A549 (cell line): ENCODE measurements at regions not wholly inside any gene's neighbourhood (a gene's known extent, or its start where the extent isn't known, plus 50 kb on each side); places are given as distances from the start of the nearest gene placed in this dataset.

Experiments
- ATAC-seq, 2 experiments: fragments of 200-7000 bp in 1 of 2; fragments of >200 bp in 1 of 2; cut with Nextera tagmentation in 1 of 2; cut with Tn5 transposase in 1 of 2; 3 replicates each; pipeline versions ENCODE4 v1.8.0 to v1.9.1; 2018 to 2020; ENCODE audit warnings: mild to moderate bottlenecking in 1 of 2, moderate library complexity in 1 of 2
- CTCF ChIA-PET: fragments of 300-600 bp; sonication (Branson Sonifier 250); formaldehyde crosslinking; extraction: SDS; loops from one replicate; lab custom pipeline; 2021; ENCODE audit warnings: antibody characterized with exemption, inconsistent platforms; lab: Yijun Ruan, JAX
- POLR2A ChIA-PET: fragments of 350-600 bp; formaldehyde crosslinking; extraction: SDS; loops from one replicate; lab custom pipeline; 2021; ENCODE audit warnings: antibody characterized with exemption, inconsistent platforms; lab: Yijun Ruan, JAX
- DNase-seq, 2 experiments: peaks; one replicate each; pipeline versions ENCODE4 v3.0.0 to v3.0.0-alpha.2; 2011 to 2016; ENCODE audit warnings: low read depth in 1 of 2, low spot score in 1 of 2
- FAIRE-seq: peaks from 2 replicates; lab custom pipeline; 2011; peaks lifted over from hg19 to GRCh38; lab: Jason Lieb, UNC
- H3K27ac ChIP-seq, 2 experiments: fragments of >200 bp; sonication (Bioruptor Twin); formaldehyde crosslinking; 3 replicates each; pipeline ENCODE4 v1.5.1; 2016 to 2017
- H3K4me1 ChIP-seq: fragments of >200 bp; sonication (Bioruptor Twin); formaldehyde crosslinking; 3 replicates; pipeline ENCODE4 v1.6.1; 2016
- H3K4me2 ChIP-seq: fragments of >200 bp; sonication (Bioruptor Twin); formaldehyde crosslinking; 3 replicates; pipeline ENCODE4 v1.6.1; 2016
- H3K4me3 ChIP-seq: fragments of >200 bp; sonication (Bioruptor Twin); formaldehyde crosslinking; 3 replicates; pipeline ENCODE4 v1.5.1; 2016
- H3K9me3 ChIP-seq: fragments of >200 bp; sonication (Bioruptor Twin); formaldehyde crosslinking; 3 replicates; pipeline ENCODE4 v1.6.1; 2016
- ATOH8 ChIP-seq: fragments of 250-450 bp; sonication (Bioruptor Pico); IDR thresholded peaks from 2 replicates; pipeline ENCODE4 v1.5.0; 2020; ENCODE audit warnings: low read depth, mild to moderate bottlenecking, moderate library complexity
- E2F6 ChIP-seq: IDR thresholded peaks from 2 replicates; pipeline ENCODE4 v1.6.1; 2012; ENCODE audit warnings: low read depth, borderline replicate concordance
- EHF ChIP-seq: fragments of 250-450 bp; sonication (Bioruptor Pico); IDR thresholded peaks from 2 replicates; pipeline ENCODE4 v1.5.0; 2020; ENCODE audit warnings: mild to moderate bottlenecking
- ESRRA ChIP-seq: fragments of 150-350 bp; IDR thresholded peaks from 2 replicates; pipeline ENCODE4 v1.6.1; 2014; ENCODE audit warnings: mild to moderate bottlenecking, low read length, borderline replicate concordance
- FOSB ChIP-seq: fragments of 250-450 bp; sonication (Bioruptor Pico); IDR thresholded peaks from 2 replicates; pipeline ENCODE4 v1.5.0; 2020; ENCODE audit warnings: mild to moderate bottlenecking, moderate library complexity
- FOSL2 ChIP-seq, 2 experiments: fragments of 450-650 bp in 1 of 2; fragments of >200 bp in 1 of 2; sonication (Bioruptor Twin) in 1 of 2; formaldehyde crosslinking; IDR thresholded peaks; 2 replicates each; pipeline versions ENCODE4 v1.5.0 to v1.6.1; 2016 to 2020; ENCODE audit warnings: mild to moderate bottlenecking in 1 of 2, moderate library complexity in 1 of 2
- GATA3 ChIP-seq: IDR thresholded peaks from 2 replicates; pipeline ENCODE4 v1.6.1; 2012; ENCODE audit warnings: borderline replicate concordance
- HEYL ChIP-seq: fragments of 250-450 bp; sonication (Bioruptor Pico); IDR thresholded peaks from 2 replicates; pipeline ENCODE4 v1.8.0; 2021; ENCODE audit warnings: mild to moderate bottlenecking, moderate library complexity
- JUN ChIP-seq, 2 experiments: fragments of >200 bp; sonication (Bioruptor Twin); formaldehyde crosslinking; IDR thresholded peaks; 2 replicates in 1 of 2; 3 replicates in 1 of 2; pipeline ENCODE4 v1.6.1; 2016 to 2017
- KDM1A ChIP-seq: fragments of 200-600 bp; sonication (generic); IDR thresholded peaks from 2 replicates; pipeline ENCODE4 v1.6.1; 2016; ENCODE audit warnings: low read depth, mild to moderate bottlenecking
- MYC ChIP-seq: IDR thresholded peaks from 2 replicates; pipeline ENCODE4 v1.6.1; 2012; ENCODE audit warnings: mild to moderate bottlenecking, inconsistent platforms, low read length, improper control_type of control experiment, borderline replicate concordance
- NFE2L2 ChIP-seq: fragments of 150-350 bp; conservative IDR thresholded peaks from 2 replicates; pipeline ENCODE4 v1.6.1; 2014; ENCODE audit warnings: low read length
- NPAS2 ChIP-seq: fragments of 250-450 bp; sonication (Bioruptor Pico); IDR thresholded peaks from 2 replicates; pipeline ENCODE4 v1.8.0; 2022; ENCODE audit warnings: mild to moderate bottlenecking, moderate library complexity, borderline replicate concordance
- PHF8 ChIP-seq: fragments of 200-600 bp; sonication (generic); IDR thresholded peaks from 2 replicates; pipeline ENCODE4 v1.6.1; 2016; ENCODE audit warnings: low read depth, mild to moderate bottlenecking, antibody characterized with exemption, moderate library complexity, borderline replicate concordance
- POLR2A ChIP-seq: IDR thresholded peaks from 2 replicates; pipeline ENCODE4 v1.6.1; 2012; ENCODE audit warnings: mild to moderate bottlenecking, low read length
- POLR2AphosphoS2 ChIP-seq: conservative IDR thresholded peaks from 2 replicates; pipeline ENCODE4 v1.6.1; 2012; ENCODE audit warnings: low read length, improper control_type of control experiment, inconsistent platforms
- RFX5 ChIP-seq: fragments of 450-650 bp; IDR thresholded peaks from 2 replicates; pipeline ENCODE4 v1.7.1; 2014; ENCODE audit warnings: antibody characterized with exemption, mild to moderate bottlenecking, moderate library complexity
- SREBF2 ChIP-seq: fragments of 450-650 bp; IDR thresholded peaks from 2 replicates; pipeline ENCODE4 v1.6.1; 2014; ENCODE audit warnings: mild to moderate bottlenecking, moderate library complexity
- ZC3H11A ChIP-seq: fragments of 450-650 bp; IDR thresholded peaks from 2 replicates; pipeline ENCODE4 v1.6.1; 2014; ENCODE audit warnings: antibody characterized with exemption, mild to moderate bottlenecking
- ZFP36 ChIP-seq: fragments of 450-650 bp; IDR thresholded peaks from 2 replicates; pipeline ENCODE4 v1.6.1; 2014; ENCODE audit warnings: borderline replicate concordance; ENCODE audit not compliant: partially characterized antibody
- WGBS: methylation state at CpG from one replicate; pipeline ENCODE4 v1.1.6; 2017; ENCODE audit errors: missing lambda C conversion rate; 5-methylcytosine and 5-hydroxymethylcytosine counted together
- TF ChIP-seq, protein P1 (sequence below): fragments of 150-350 bp; IDR thresholded peaks from 2 replicates; pipeline ENCODE4 v1.6.1; 2014; ENCODE audit warnings: low read depth, mild to moderate bottlenecking, low read length
- TF ChIP-seq, protein P2 (sequence below): fragments of >200 bp; sonication (Bioruptor Twin); formaldehyde crosslinking; IDR thresholded peaks from 3 replicates; pipeline ENCODE4 v1.6.1; 2016
- TF ChIP-seq, protein P3 (sequence below): fragments of >200 bp; sonication (Bioruptor Twin); formaldehyde crosslinking; IDR thresholded peaks from 3 replicates; pipeline ENCODE4 v1.5.1; 2016

DNA sequence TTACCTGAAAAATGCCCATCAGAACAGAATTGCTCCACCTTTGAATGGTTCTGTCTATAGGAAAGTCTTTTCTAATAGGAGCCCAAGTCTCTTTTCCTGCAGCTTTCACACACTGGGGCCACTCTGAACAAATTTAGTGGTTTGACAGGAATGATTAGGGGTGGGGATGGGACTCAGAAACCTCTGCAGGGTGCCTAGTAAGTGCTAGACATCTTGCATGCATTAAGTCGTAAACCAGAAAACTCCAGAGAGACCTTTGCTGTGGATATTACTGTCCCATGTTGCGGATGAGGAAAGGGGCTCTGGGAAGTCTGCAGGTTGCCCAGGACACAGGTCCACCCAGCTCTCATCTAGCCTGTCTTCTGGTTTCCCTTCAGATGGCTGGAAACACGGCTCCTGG lies 189.7 kb downstream of the OPA1 start:
- WGBS = 96% methylated on average over 3 of the region's 3 CpGs
- ATAC-seq = no peak; a peak in 1 of 6 replicates
- Histone ChIP-seq H3K27ac (peak overlapping the region; percentile 19 to 69; a peak in 3 of 6 replicates), H3K4me3 (no peak overlapping the region), H3K4me2 (peak overlapping the region; percentile 0; the same call in 1 of the 3 replicates)
- no peak for FAIRE-seq
- ChIA-PET CTCF (interaction anchor here (0.7 to 14.7 kb wide), 6 partner anchors 17 to 561 kb away, joined by 3 to 213 read pairs (median 3); no protein-coding TSS in a partner anchor), POLR2A (interaction anchor here (1.3 kb wide), 1 partner anchor 353 kb away, joined by 4 read pairs; the partner anchor contains the start of gene HES1)
- no peak for TF ChIP-seq JUN (IDR thresholded peaks at IDR 0.05)
- no peak for TF ChIP-seq MYC
- no peak for TF ChIP-seq KDM1A
- TF ChIP-seq, protein P1, sequence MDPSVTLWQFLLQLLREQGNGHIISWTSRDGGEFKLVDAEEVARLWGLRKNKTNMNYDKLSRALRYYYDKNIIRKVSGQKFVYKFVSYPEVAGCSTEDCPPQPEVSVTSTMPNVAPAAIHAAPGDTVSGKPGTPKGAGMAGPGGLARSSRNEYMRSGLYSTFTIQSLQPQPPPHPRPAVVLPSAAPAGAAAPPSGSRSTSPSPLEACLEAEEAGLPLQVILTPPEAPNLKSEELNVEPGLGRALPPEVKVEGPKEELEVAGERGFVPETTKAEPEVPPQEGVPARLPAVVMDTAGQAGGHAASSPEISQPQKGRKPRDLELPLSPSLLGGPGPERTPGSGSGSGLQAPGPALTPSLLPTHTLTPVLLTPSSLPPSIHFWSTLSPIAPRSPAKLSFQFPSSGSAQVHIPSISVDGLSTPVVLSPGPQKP = no peak
- no peak for TF ChIP-seq POLR2A
- no peak for TF ChIP-seq POLR2AphosphoS2
- TF ChIP-seq NPAS2 (CRISPR knock-in tag) = no peak
- TF ChIP-seq FOSL2 (IDR thresholded peaks at IDR 0.05) = no peak
- TF ChIP-seq FOSL2 (CRISPR knock-in tag; IDR thresholded peaks at IDR 0.05) = no peak
- TF ChIP-seq HEYL (CRISPR knock-in tag) = no peak
- no peak for TF ChIP-seq ATOH8 (CRISPR knock-in tag)
- TF ChIP-seq, protein P2, sequence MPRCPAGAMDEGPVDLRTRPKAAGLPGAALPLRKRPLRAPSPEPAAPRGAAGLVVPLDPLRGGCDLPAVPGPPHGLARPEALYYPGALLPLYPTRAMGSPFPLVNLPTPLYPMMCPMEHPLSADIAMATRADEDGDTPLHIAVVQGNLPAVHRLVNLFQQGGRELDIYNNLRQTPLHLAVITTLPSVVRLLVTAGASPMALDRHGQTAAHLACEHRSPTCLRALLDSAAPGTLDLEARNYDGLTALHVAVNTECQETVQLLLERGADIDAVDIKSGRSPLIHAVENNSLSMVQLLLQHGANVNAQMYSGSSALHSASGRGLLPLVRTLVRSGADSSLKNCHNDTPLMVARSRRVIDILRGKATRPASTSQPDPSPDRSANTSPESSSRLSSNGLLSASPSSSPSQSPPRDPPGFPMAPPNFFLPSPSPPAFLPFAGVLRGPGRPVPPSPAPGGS = no peak
- TF ChIP-seq, all 56 proteins: peak for 0
- H3K9me3 ChIP-seq = no peaks in the 10 kb centered on the region
- H3K4me1 ChIP-seq = peaks cover 39% of the 10 kb centered on the region
- no peak for DNase-seq

- peaks cover 42% of the 10 kb centered on the region for H3K4me1 ChIP-seq
- H3K4me2 ChIP-seq = peak overlapping the region; percentile 28; the same call in 2 of the 3 replicates
- CTCF ChIA-PET = interaction anchor here (0.7 to 14.7 kb wide), 6 partner anchors 117 to 560 kb away, joined by 3 to 213 read pairs (median 3); no protein-coding TSS in a partner anchor
- FAIRE-seq = no peak
- POLR2A ChIA-PET = interaction anchor here (1.3 kb wide), 1 partner anchor 353 kb away, joined by 4 read pairs; the partner anchor contains the start of gene HES1
- H3K4me3 ChIP-seq = no peak overlapping the region
- WGBS = 72% methylated on average over 5 of the region's 5 CpGs
- DNase-seq = no peak
- TF ChIP-seq RFX5 (no peak), EHF (CRISPR knock-in tag) (no peak), PHF8 (no peak), HEYL (CRISPR knock-in tag) (no peak), FOSB (CRISPR knock-in tag) (no peak), GATA3 (no peak), ESRRA (no peak), ZFP36 (no peak), NPAS2 (CRISPR knock-in tag) (no peak), E2F6 (no peak), ATOH8 (CRISPR knock-in tag) (no peak), SREBF2 (no peak), ZC3H11A (no peak), NFE2L2 (no peak)
- TF ChIP-seq, protein P2 = no peak
- TF ChIP-seq, protein P3, sequence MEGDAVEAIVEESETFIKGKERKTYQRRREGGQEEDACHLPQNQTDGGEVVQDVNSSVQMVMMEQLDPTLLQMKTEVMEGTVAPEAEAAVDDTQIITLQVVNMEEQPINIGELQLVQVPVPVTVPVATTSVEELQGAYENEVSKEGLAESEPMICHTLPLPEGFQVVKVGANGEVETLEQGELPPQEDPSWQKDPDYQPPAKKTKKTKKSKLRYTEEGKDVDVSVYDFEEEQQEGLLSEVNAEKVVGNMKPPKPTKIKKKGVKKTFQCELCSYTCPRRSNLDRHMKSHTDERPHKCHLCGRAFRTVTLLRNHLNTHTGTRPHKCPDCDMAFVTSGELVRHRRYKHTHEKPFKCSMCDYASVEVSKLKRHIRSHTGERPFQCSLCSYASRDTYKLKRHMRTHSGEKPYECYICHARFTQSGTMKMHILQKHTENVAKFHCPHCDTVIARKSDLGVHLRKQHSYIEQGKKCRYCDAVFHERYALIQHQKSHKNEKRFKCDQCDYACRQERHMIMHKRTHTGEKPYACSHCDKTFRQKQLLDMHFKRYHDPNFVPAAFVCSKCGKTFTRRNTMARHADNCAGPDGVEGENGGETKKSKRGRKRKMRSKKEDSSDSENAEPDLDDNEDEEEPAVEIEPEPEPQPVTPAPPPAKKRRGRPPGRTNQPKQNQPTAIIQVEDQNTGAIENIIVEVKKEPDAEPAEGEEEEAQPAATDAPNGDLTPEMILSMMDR = no peak
- TF ChIP-seq, all 56 proteins: peak for 0
- no peak for ATAC-seq
- no peaks in the 10 kb centered on the region for H3K9me3 ChIP-seq
- H3K27ac ChIP-seq = peak overlapping the region; percentile 17 to 69; a peak in 3 of 6 replicates
These were observed 190.3 kb downstream of the OPA1 start for GRCh38 chr3:193783166-193783896.
